SK-N-SH (cell line): ENCODE measurements at regions not wholly inside any gene's neighbourhood (a gene's known extent, or its start where the extent isn't known, plus 50 kb on each side); places are given as distances from the start of the nearest gene placed in this dataset.

ENCODE experiments used
- CTCF ChIA-PET: fragments of 300-600, 350-600 bp; formaldehyde crosslinking; extraction: SDS; loops from one replicate; lab custom pipeline; 2021; lab: Yijun Ruan, JAX
- POLR2A ChIA-PET: fragments of 350-600 bp; sonication (Branson Sonifier 250); formaldehyde crosslinking; extraction: SDS; loops from one replicate; lab custom pipeline; 2020; ENCODE audit warnings: antibody characterized with exemption, inconsistent platforms; lab: Yijun Ruan, JAX
- DNase-seq: peaks from one replicate; pipeline ENCODE4 v3.0.0; 2012
- H2AFZ ChIP-seq: fragments of 200-600 bp; sonication (generic); 2 replicates; pipeline ENCODE4 v1.8.1; 2016; ENCODE audit warnings: antibody characterized with exemption, mild to moderate bottlenecking, low read depth
- H3F3A ChIP-seq: fragments of 200-600 bp; sonication (generic); replicated peaks from 2 replicates; pipeline ENCODE3; 2016; ENCODE audit warnings: antibody characterized with exemption, mild to moderate bottlenecking; ENCODE audit not compliant: insufficient read depth
- H3K27ac ChIP-seq, 2 experiments: fragments of 200-500 bp in 1 of 2; fragments of 200-600 bp in 1 of 2; sonication (Bioruptor generic) in 1 of 2; sonication (generic), shearing (Covaris generic) in 1 of 2; 2 replicates each; pipeline versions ENCODE4 v1.5.1 to v1.6.1; 2014 to 2016; ENCODE audit warnings: low read depth in 2 of 2, inconsistent platforms in 1 of 2, low read length in 1 of 2, mild to moderate bottlenecking in 1 of 2, mixed read lengths in 1 of 2
- H3K27me3 ChIP-seq: fragments of 200-600 bp; sonication (generic), shearing (Covaris generic); 2 replicates; pipeline ENCODE4 v1.6.1; 2016; ENCODE audit warnings: mixed run types; ENCODE audit not compliant: insufficient read depth
- H3K36me3 ChIP-seq, 2 experiments: fragments of 200-500 bp in 1 of 2; fragments of 200-600 bp in 1 of 2; sonication (Bioruptor generic) in 1 of 2; sonication (generic) in 1 of 2; replicated peaks in 1 of 2; 2 replicates each; pipeline versions ENCODE3 to v1.5.1; 2014 to 2016; ENCODE audit warnings: low read length in 1 of 2, mild to moderate bottlenecking in 1 of 2; ENCODE audit not compliant: insufficient read depth in 2 of 2, control insufficient read depth in 1 of 2
- H3K4me1 ChIP-seq, 2 experiments: fragments of 200-500 bp in 1 of 2; fragments of 200-600 bp in 1 of 2; sonication (Bioruptor generic) in 1 of 2; sonication (generic), shearing (Covaris generic) in 1 of 2; 2 replicates each; pipeline versions ENCODE4 v1.5.1 to v1.6.1; 2014 to 2016; ENCODE audit warnings: low read depth in 1 of 2, low read length in 1 of 2, mixed run types in 1 of 2; ENCODE audit not compliant: insufficient read depth in 2 of 2, control insufficient read depth in 1 of 2
- H3K4me2 ChIP-seq: fragments of 200-600 bp; sonication (generic), shearing (Covaris generic); 2 replicates; pipeline ENCODE4 v1.6.1; 2017; ENCODE audit warnings: mixed run types
- H3K4me3 ChIP-seq, 2 experiments: fragments of 200-500 bp in 1 of 2; fragments of 200-600 bp in 1 of 2; sonication (Bioruptor generic) in 1 of 2; sonication (generic), shearing (Covaris generic) in 1 of 2; 2 replicates each; pipeline versions ENCODE4 v1.5.1 to v1.8.1; 2014 to 2016; ENCODE audit warnings: low read depth in 2 of 2, inconsistent platforms in 1 of 2, low read length in 1 of 2, mild to moderate bottlenecking in 1 of 2, mixed read lengths in 1 of 2, moderate library complexity in 1 of 2
- H3K79me2 ChIP-seq: fragments of 200-600 bp; sonication (generic); 2 replicates; pipeline ENCODE4 v1.8.1; 2017; ENCODE audit warnings: mild to moderate bottlenecking; ENCODE audit not compliant: insufficient read depth
- H3K9ac ChIP-seq: fragments of 200-600 bp; sonication (generic); 2 replicates; pipeline ENCODE4 v1.6.1; 2017; ENCODE audit warnings: mixed run types
- H3K9me2 ChIP-seq: fragments of 200-600 bp; sonication (generic); 2 replicates; pipeline ENCODE4 v1.6.1; 2017; ENCODE audit warnings: mixed run types
- H3K9me3 ChIP-seq: fragments of 200-600 bp; sonication (generic); 2 replicates; pipeline ENCODE4 v1.6.1; 2017; ENCODE audit warnings: mixed run types, mild to moderate bottlenecking, moderate library complexity
- H4K20me1 ChIP-seq: fragments of 200-600 bp; sonication (generic); 2 replicates; pipeline ENCODE4 v1.6.1; 2017; ENCODE audit warnings: mild to moderate bottlenecking, mixed run types; ENCODE audit not compliant: insufficient read depth
- EP300 ChIP-seq, 2 experiments: IDR thresholded peaks; 2 replicates each; pipeline versions ENCODE4 v1.4.0 to v1.6.1; 2012; ENCODE audit warnings: borderline replicate concordance in 1 of 2, low read depth in 1 of 2, low read length in 1 of 2
- FOSL2 ChIP-seq: IDR thresholded peaks from 2 replicates; pipeline ENCODE4 v1.4.0; 2012; ENCODE audit warnings: low read depth, mild to moderate bottlenecking, moderate library complexity, borderline replicate concordance
- FOXJ3 ChIP-seq: sonication (generic); formaldehyde crosslinking; IDR thresholded peaks from 2 replicates; pipeline ENCODE4 v1.5.1; 2020; ENCODE audit warnings: mild to moderate bottlenecking, missing genetic modification reagents
- FOXM1 ChIP-seq: IDR thresholded peaks from 2 replicates; pipeline ENCODE4 v1.4.0; 2012; ENCODE audit warnings: low read depth, mild to moderate bottlenecking
- GATA2 ChIP-seq: sonication (generic); formaldehyde crosslinking; IDR thresholded peaks from 2 replicates; pipeline ENCODE4 v1.5.0; 2020; ENCODE audit warnings: mild to moderate bottlenecking, missing genetic modification reagents
- JUND ChIP-seq: IDR thresholded peaks from 2 replicates; pipeline ENCODE4 v1.4.0; 2012
- MEF2A ChIP-seq: IDR thresholded peaks from 2 replicates; pipeline ENCODE4 v1.4.0; 2012; ENCODE audit warnings: low read depth, borderline replicate concordance
- MXI1 ChIP-seq: IDR thresholded peaks from 2 replicates; pipeline ENCODE4 v1.6.1; 2012; ENCODE audit warnings: mild to moderate bottlenecking, low read depth, low read length, improper control_type of control experiment
- NFIC ChIP-seq: IDR thresholded peaks from 2 replicates; pipeline ENCODE4 v1.4.0; 2012; ENCODE audit warnings: borderline replicate concordance
- NRF1 ChIP-seq: IDR thresholded peaks from 2 replicates; pipeline ENCODE4 v1.6.1; 2012; ENCODE audit warnings: low read depth, mild to moderate bottlenecking, low read length
- PBX3 ChIP-seq: IDR thresholded peaks from 2 replicates; pipeline ENCODE4; 2012
- POLR2AphosphoS5 ChIP-seq: IDR thresholded peaks from 2 replicates; pipeline ENCODE4 v1.6.1; 2012; ENCODE audit warnings: low read depth, low read length
- RAD21 ChIP-seq: IDR thresholded peaks from 2 replicates; pipeline ENCODE4 v1.6.1; 2012; ENCODE audit warnings: mild to moderate bottlenecking, low read length
- REST ChIP-seq: IDR thresholded peaks from 2 replicates; pipeline ENCODE4 v1.6.1; 2012; ENCODE audit warnings: mild to moderate bottlenecking, low read depth, low read length, moderate library complexity
- RXRA ChIP-seq: IDR thresholded peaks from 2 replicates; pipeline ENCODE4 v1.4.0; 2012; ENCODE audit warnings: low read depth, mild to moderate bottlenecking, borderline replicate concordance
- SIN3A ChIP-seq: IDR thresholded peaks from 2 replicates; pipeline ENCODE4 v1.6.1; 2012; ENCODE audit warnings: low read depth, mild to moderate bottlenecking, low read length, moderate library complexity, borderline replicate concordance
- SMC3 ChIP-seq: IDR thresholded peaks from 2 replicates; pipeline ENCODE4 v1.6.1; 2012; ENCODE audit warnings: low read depth, low read length, improper control_type of control experiment
- TCF12 ChIP-seq: IDR thresholded peaks from 2 replicates; pipeline ENCODE4 v1.4.0; 2012
- USF1 ChIP-seq: IDR thresholded peaks from 2 replicates; pipeline ENCODE4 v1.4.0; 2012; ENCODE audit warnings: low read depth, borderline replicate concordance
- YY1 ChIP-seq: IDR thresholded peaks from 2 replicates; pipeline ENCODE4 v1.4.0; 2012; ENCODE audit warnings: low read depth, mild to moderate bottlenecking
- WGBS: methylation state at CpG from one replicate; pipeline ENCODE4 v1.1.6; 2017; ENCODE audit warnings: low lambda C conversion rate; 5-methylcytosine and 5-hydroxymethylcytosine counted together
- TF ChIP-seq, protein P1 (sequence below): IDR thresholded peaks from 2 replicates; pipeline ENCODE4 v1.4.0; 2012; ENCODE audit warnings: low read depth
- TF ChIP-seq, protein P2 (sequence below): fragments of 150-350 bp; IDR thresholded peaks from 2 replicates; pipeline ENCODE4 v1.6.1; 2017; ENCODE audit warnings: antibody characterized with exemption, low read length, low read depth, borderline replicate concordance
- TF ChIP-seq, protein P3 (sequence below): fragments of 150-350 bp; IDR thresholded peaks from 2 replicates; pipeline ENCODE4 v1.6.1; 2016; ENCODE audit warnings: mild to moderate bottlenecking, low read depth, low read length

DNA sequence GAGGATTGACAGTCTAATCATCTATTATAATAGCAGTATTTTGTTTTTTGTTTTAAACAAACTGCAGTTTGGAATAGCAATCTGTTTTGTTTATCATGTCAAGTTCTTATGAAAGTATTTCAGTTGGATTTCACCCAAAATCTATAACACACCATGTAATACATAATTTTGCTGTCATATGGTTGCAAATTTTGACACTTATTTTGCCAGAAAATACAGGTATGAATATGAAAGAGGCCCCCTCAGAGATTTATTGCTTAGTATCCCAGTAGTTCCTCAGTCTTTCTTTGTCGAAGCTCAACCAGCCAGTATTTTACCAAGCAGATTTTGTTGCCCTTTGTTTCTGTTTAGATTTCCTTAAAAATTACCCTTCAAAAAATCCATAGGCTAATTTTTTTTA, 317.5 kb upstream of the CXADR start:
- ChIA-PET CTCF (no interaction called here), POLR2A (no interaction called here)
- 31% methylated on average over 1 of the region's 1 CpG for WGBS
- Histone ChIP-seq H3K27ac (no peak overlapping the region), H3K79me2 (no peaks in the 10 kb centered on the region), H3K9me3 (no peaks in the 10 kb centered on the region), H3K9me2 (no peaks in the 10 kb centered on the region), H3F3A (no peaks in the 10 kb centered on the region), H3K4me1 (no peaks in the 10 kb centered on the region), H3K27me3 (no peaks in the 10 kb centered on the region), H3K36me3 (no peaks in the 10 kb centered on the region), H3K9ac (no peak overlapping the region), H3K4me3 (no peak overlapping the region), H3K4me2 (no peak overlapping the region), H2AFZ (no peak overlapping the region), H4K20me1 (no peaks in the 10 kb centered on the region)
- TF ChIP-seq RAD21 (no peak), FOSL2 (no peak), PBX3 (no peak), SMC3 (no peak), MXI1 (no peak), JUND (no peak), USF1 (no peak), TCF12 (no peak), NFIC (no peak), GATA2 (no peak), POLR2AphosphoS5 (no peak), EP300 (IDR thresholded peaks at IDR 0.05; ENCODE audit: borderline replicate concordance in 1 of 2, low read depth in 1 of 2, low read length in 1 of 2) (no peak), SIN3A (no peak), RXRA (no peak)
- TF ChIP-seq, protein P1, sequence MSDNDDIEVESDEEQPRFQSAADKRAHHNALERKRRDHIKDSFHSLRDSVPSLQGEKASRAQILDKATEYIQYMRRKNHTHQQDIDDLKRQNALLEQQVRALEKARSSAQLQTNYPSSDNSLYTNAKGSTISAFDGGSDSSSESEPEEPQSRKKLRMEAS, result no peak
- TF ChIP-seq, protein P2, sequence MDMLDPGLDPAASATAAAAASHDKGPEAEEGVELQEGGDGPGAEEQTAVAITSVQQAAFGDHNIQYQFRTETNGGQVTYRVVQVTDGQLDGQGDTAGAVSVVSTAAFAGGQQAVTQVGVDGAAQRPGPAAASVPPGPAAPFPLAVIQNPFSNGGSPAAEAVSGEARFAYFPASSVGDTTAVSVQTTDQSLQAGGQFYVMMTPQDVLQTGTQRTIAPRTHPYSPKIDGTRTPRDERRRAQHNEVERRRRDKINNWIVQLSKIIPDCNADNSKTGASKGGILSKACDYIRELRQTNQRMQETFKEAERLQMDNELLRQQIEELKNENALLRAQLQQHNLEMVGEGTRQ, result no peak
- no peak for DNase-seq

- no peak overlapping the region for H3K27ac ChIP-seq
- H3K9me3 ChIP-seq, result no peaks in the 10 kb centered on the region
- H3F3A ChIP-seq, result no peaks in the 10 kb centered on the region
- 9% methylated on average over 1 of the region's 1 CpG for WGBS
- no peak for DNase-seq
- POLR2A ChIA-PET, result interaction anchor here (0.6 kb wide), 1 partner anchor 39 kb away, joined by 3 read pairs; no protein-coding TSS in a partner anchor
- H3K4me1 ChIP-seq, result no peaks in the 10 kb centered on the region
- H3K4me2 ChIP-seq, result no peak overlapping the region
- H3K79me2 ChIP-seq, result no peaks in the 10 kb centered on the region
- no peak overlapping the region for H3K9ac ChIP-seq
- no peak overlapping the region for H2AFZ ChIP-seq
- H3K4me3 ChIP-seq, result no peak overlapping the region
- H4K20me1 ChIP-seq, result no peaks in the 10 kb centered on the region
- no peaks in the 10 kb centered on the region for H3K36me3 ChIP-seq
- no peaks in the 10 kb centered on the region for H3K27me3 ChIP-seq
- CTCF ChIA-PET, result no interaction called here
- H3K9me2 ChIP-seq, result no peaks in the 10 kb centered on the region
- TF ChIP-seq GATA2 (no peak), YY1 (no peak), NFIC (no peak), FOXJ3 (CRISPR knock-in tag) (no peak), MEF2A (no peak), REST (no peak), TCF12 (no peak), NRF1 (no peak), FOXM1 (no peak)
- TF ChIP-seq, protein P3, sequence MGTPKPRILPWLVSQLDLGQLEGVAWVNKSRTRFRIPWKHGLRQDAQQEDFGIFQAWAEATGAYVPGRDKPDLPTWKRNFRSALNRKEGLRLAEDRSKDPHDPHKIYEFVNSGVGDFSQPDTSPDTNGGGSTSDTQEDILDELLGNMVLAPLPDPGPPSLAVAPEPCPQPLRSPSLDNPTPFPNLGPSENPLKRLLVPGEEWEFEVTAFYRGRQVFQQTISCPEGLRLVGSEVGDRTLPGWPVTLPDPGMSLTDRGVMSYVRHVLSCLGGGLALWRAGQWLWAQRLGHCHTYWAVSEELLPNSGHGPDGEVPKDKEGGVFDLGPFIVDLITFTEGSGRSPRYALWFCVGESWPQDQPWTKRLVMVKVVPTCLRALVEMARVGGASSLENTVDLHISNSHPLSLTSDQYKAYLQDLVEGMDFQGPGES, result no peak
Measured at GRCh38 chr21:17195976-17196375, 316.9 kb upstream of the CXADR start.
